ENCODE measurements at regions not wholly inside any gene's neighbourhood (a gene's known extent, or its start where the extent isn't known, plus 50 kb on each side); places are given as distances from the start of the nearest gene placed in this dataset.

- TF ChIP-seq CTCF (IDR thresholded peaks at IDR 0.05): no peak
- no peak for TF ChIP-seq POLR2A (IDR thresholded peaks at IDR 0.05)
Measured at GRCh38 chr9:135377431-135377830, 102.2 kb upstream of the PPP1R26 start.
